ENCODE measurements at regions not wholly inside any gene's neighbourhood (a gene's known extent, or its start where the extent isn't known, plus 50 kb on each side); places are given as distances from the start of the nearest gene placed in this dataset.

DNA sequence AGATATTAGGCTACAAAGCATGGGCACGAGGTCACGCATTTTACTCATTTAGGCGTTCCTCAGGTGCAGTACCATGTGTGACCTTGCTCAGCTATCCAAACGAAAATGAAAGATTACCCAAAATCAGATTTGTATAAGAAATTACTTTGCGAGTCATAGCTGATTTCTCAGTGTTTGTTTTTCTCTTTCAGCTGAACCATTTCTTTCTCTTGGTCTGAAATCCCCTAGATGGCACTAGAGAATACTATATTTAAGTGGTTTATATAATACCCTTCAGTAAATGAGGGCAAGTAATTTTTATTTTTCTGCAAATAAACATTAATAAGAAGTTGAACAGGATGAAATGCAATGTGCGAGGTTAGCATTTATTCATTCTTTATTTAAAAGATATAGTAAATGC, 496.6 kb downstream of the STIM2 start:
- no peak for TF ChIP-seq POLR2A (IDR thresholded peaks at IDR 0.05)
- TF ChIP-seq, protein P1, sequence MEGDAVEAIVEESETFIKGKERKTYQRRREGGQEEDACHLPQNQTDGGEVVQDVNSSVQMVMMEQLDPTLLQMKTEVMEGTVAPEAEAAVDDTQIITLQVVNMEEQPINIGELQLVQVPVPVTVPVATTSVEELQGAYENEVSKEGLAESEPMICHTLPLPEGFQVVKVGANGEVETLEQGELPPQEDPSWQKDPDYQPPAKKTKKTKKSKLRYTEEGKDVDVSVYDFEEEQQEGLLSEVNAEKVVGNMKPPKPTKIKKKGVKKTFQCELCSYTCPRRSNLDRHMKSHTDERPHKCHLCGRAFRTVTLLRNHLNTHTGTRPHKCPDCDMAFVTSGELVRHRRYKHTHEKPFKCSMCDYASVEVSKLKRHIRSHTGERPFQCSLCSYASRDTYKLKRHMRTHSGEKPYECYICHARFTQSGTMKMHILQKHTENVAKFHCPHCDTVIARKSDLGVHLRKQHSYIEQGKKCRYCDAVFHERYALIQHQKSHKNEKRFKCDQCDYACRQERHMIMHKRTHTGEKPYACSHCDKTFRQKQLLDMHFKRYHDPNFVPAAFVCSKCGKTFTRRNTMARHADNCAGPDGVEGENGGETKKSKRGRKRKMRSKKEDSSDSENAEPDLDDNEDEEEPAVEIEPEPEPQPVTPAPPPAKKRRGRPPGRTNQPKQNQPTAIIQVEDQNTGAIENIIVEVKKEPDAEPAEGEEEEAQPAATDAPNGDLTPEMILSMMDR (IDR thresholded peaks at IDR 0.05): peak in 1 of 7 experiments; percentile 9
- TF ChIP-seq EP300 (IDR thresholded peaks at IDR 0.05): no peak
